GM12872 (cell line): ENCODE measurements at regions not wholly inside any gene's neighbourhood (a gene's known extent, or its start where the extent isn't known, plus 50 kb on each side); places are given as distances from the start of the nearest gene placed in this dataset.

Experiments
- CTCF ChIP-seq: IDR thresholded peaks from 3 replicates; pipeline ENCODE4 v1.5.1; 2011; ENCODE audit warnings: low read depth, mild to moderate bottlenecking, low read length, moderate library complexity; ENCODE audit not compliant: insufficient read depth

GRCh38 chr13:22940736-22941135, 240.0 kb upstream of the SGCG start:
- no peak for TF ChIP-seq CTCF

- TF ChIP-seq CTCF: no peak
These were observed 236.4 kb upstream of the SGCG start for GRCh38 chr13:22944378-22944777.

GRCh38 chr13:22945321-22946226, 235.2 kb upstream of the SGCG start:
- TF ChIP-seq CTCF: no peak

- no peak for TF ChIP-seq CTCF
These were observed 232.4 kb upstream of the SGCG start for GRCh38 chr13:22948421-22948820.

GRCh38 chr13:22960827-22961226, 220.0 kb upstream of the SGCG start:
- TF ChIP-seq CTCF: no peak

GRCh38 chr13:22961835-22962537, 218.8 kb upstream of the SGCG start:
- TF ChIP-seq CTCF: no peak

- TF ChIP-seq CTCF: no peak
These were observed 216.4 kb upstream of the SGCG start for GRCh38 chr13:22964245-22964966.
